H1 (cell line): ENCODE measurements at regions not wholly inside any gene's neighbourhood (a gene's known extent, or its start where the extent isn't known, plus 50 kb on each side); places are given as distances from the start of the nearest gene placed in this dataset.

Experiments
- KDM1A ChIP-seq: fragments of 200-600, 300-600 bp; sonication (generic); IDR thresholded peaks from 2 replicates; pipeline ENCODE4 v1.7.1; 2016; ENCODE audit warnings: mild to moderate bottlenecking, low read length, borderline replicate concordance
- TAF1 ChIP-seq: IDR thresholded peaks from 2 replicates; pipeline ENCODE4 v1.6.1; 2011; ENCODE audit warnings: mild to moderate bottlenecking, low read depth, low read length
- TCF12 ChIP-seq: IDR thresholded peaks from 2 replicates; pipeline ENCODE4 v1.6.1; 2011; ENCODE audit warnings: low read depth, mild to moderate bottlenecking, low read length

DNA sequence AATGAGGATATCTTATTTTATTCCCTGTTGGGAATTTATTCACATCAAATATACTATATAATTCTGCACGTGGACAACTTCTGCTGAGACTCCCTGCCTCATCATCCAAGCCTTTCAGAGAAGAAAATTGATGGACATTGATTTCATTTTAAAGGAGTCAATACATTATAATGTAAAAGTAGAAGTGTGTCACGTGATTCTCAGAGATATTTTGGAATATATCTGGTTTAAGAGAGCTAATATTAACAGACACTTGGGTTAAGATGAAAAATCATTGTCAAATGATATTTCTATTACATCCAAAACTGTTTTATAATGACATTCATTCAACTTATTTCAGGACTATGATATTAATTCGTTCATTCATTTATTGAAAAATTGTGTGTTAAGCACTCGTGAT lies 314.2 kb downstream of the ADGRL2 start (continued):
- TF ChIP-seq KDM1A (no peak), TCF12 (no peak), TAF1 (no peak)
